GM19239 (cell line): ENCODE measurements at regions not wholly inside any gene's neighbourhood (a gene's known extent, or its start where the extent isn't known, plus 50 kb on each side); places are given as distances from the start of the nearest gene placed in this dataset.
"Not testable (repeated sequence)": the region's sequence is repeated elsewhere in the genome, so short reads cannot be mapped to it uniquely, and the experiment has no call there.

Experiments
- DNase-seq: peaks from one replicate; pipeline ENCODE4 v3.0.0; 2011; ENCODE audit warnings: low spot score; ENCODE audit not compliant: insufficient read length
- FAIRE-seq: peaks from 2 replicates; lab custom pipeline; 2011; peaks lifted over from hg19 to GRCh38; lab: Jason Lieb, UNC

DNA sequence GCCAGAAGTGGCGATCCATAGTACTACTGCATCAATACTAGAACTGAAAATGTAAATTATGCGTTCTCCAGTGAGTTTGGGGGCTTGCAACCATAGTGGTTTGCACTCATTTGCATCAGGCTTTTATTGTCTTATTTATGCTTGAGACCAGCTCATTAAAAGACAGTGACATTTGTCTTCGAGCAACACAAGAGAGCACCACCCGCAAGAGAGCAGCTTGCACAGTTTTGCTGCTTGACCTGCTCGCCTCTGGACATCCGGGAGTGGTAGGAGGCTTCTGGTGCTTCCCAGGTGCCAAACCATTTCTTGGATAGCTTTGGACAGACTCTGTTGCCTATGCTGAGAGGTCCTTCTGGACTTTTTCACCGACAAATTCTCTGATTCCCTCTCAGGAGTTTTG, 294.6 kb downstream of the MEX3B start:
- DNase-seq (no peak), FAIRE-seq (no peak)

DNA sequence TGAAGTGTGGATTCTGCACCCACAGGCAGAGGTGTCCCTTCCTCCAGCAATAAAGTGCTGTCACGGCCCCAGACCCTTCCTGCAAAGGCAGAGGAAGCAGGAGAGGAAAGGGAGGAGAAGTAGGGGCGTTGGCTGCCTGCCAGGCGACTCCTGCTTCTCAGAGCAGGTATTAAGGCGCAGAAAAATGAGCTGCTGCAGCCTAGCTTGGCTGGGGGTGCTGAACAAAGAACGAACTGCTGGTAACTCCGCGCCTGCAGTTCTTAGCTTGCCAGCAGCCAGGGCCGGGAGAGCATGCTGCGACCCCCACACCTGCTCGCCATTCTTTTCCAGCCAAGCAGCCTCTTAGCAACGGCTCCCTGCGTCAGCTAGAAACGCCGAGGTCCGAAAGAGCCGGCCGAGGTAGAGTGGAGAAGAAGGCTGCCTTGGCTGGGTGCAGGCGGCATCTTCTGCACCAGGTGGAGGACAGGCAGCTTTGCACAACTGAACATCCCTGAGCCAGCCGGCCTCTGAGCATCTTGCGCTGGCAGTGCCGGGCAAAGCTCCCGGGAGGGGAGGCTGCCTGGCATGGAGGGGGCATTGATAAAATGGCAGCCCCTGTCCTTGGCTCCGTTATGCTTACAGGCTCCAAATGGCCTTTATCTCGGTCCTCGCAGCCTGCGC, 296.0 kb downstream of the MEX3B start:
- no peak for DNase-seq

DNA sequence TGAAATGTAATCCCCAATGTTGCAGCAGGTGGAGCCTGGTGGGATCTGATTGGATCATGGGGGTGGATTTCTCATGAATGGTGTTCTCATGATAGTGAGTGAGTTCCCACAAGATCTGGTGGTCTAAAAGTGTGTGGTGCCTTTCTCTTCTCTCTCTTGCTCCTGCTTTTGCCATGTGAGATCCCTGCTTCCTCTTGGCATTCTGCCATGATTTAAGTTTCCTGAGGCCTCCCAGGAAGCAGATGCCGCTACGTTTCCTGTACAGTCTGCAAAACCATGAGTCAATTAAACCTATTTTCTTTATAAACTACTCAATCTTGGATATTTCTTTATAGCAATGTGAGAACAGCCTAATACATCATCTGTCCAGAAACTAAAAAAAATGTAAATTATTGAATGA, 298.3 kb downstream of the MEX3B start:
- FAIRE-seq: no peak
- no peak for DNase-seq

More for the DNA sequence above, 296.0 kb downstream of the MEX3B start:
- FAIRE-seq: no peak

DNA sequence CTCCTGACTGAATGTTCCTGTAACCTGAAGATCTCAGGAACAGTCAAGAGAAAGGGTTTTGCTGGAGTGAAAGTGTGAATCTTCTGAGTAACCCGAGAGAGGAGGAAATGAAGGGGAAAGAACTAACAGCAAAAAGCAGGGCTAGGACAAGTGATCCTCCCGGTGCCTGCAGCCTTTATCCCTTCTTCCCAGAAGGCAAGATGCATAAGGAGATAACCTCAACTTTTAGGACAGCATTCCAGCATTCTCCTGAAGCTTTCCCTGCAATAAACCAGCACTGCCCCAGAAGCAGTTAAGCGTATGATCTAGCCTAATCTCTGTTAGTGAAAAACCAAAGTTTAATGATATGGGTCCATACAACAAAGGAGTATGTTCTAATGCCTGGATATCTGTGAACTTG, 298.8 kb downstream of the MEX3B start:
- no peak for DNase-seq

DNA sequence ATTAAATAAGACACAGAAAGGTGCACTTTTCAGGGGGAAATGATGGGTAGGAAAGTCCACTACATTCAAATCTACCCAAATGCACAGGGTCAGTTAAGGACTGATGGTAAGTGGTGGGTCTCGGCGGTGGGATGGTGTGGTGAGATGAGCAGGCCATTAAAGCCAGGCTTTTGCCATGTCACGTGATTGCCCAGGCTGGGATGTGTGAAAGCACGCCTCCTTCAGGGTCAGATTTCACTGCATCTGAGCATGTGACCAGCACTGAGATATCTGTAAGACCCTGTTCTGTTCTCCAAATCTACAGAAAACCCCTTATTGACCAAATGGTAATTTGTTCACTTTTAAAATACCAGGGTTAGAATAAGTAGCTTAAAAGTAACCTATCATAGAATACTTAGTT, 301.5 kb downstream of the MEX3B start:
- no peak for DNase-seq
- no peak for FAIRE-seq

More for the DNA sequence above, 298.8 kb downstream of the MEX3B start:
- no peak for FAIRE-seq

DNA sequence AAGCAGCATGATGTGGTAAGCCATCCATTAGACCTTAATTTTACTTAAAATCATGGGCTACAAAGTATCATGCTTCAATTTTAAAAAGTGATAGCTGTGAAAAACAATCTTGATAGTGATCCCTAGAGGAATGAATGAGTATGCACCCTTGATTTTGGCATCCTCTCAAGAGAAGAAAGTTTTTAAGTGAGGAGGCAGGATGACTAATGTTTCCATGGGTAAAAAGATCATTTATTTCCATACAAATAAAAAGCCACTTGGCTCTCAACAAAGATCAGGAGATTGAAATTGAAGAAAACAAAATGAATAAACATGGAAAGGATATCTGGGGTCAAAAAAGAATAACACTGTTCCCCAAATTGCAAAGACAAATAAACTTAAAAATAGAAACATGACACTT, 305.4 kb downstream of the MEX3B start:
- DNase-seq (no peak), FAIRE-seq (no peak)

DNA sequence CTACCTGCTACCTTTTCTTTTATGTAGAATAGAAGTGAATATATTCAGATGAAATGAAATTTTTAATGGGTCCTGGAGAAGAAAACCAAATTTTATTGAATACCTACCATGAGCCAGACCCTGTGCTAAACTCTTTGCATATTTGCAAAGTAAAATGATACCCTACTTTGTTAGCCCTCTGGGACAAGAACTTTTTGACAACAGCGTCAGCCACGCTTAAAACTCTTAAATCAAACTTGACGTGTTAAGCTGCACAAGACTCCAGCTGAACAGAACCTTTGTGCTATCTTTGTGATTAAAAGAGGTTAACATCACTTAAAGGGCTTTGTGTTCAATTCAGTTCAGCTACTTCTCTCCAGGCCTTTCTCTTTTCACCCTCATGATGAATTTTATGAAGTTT, 316.5 kb downstream of the MEX3B start:
- no peak for DNase-seq

DNA sequence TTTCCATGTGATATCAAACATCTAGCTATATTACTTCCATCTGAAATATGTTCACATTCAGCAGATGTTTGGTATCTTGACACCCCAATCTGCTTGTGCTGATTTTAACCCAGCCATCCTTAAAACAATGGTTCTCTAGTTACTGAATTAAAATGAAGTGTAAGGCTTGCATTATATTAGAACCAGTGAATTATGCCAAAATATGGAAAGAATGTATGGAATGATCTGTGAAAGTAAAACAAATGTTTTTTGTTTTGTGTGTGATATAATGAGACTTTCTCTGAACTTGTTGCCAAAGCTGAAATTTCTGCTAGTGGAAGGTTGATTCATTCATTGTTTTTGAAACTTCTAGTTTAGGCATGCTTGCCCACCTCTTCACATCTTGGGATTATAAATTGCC, 317.1 kb downstream of the MEX3B start:
- no peak for FAIRE-seq

More for the DNA sequence above, 316.5 kb downstream of the MEX3B start:
- no peak for FAIRE-seq

DNA sequence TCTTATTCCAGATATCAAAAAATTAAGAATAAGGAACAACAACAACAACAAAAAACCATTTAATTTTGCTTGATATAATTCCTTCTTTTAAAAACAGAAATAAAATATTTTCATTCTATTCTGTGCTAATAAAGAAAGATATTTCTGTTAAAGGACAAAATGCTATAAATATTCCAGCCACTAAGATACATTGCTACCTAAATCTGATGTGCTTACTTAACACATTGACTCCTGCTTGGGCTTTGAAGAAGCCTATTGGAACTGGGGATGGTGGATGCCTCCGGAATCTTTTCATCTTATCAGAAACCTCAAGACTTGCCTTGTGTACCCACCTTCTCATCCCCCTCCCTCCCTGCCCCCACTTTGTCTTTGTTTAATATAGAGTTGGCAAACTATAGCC, 320.2 kb downstream of the MEX3B start:
- FAIRE-seq: no peak
- DNase-seq: no peak

More for the DNA sequence above, 317.1 kb downstream of the MEX3B start:
- DNase-seq: no peak

DNA sequence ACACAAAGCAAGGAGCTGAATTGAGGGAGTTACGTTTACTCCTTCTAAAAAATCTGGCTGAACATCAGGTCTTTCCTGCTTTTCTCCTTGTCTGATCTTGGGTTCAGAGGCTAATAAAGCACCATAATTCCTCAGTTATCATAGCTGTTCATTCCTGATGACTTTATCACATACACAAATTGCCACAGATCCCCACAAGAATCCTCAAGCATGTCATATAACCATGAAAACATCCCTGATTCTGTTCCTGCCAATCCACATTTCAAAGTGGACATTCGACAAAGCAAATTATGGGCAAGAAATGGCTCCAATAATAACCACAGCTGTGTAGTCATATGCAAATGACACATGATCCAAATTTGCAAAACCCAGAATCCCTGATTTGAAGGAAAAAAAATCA, 321.3 kb downstream of the MEX3B start:
- no peak for FAIRE-seq
- no peak for DNase-seq

DNA sequence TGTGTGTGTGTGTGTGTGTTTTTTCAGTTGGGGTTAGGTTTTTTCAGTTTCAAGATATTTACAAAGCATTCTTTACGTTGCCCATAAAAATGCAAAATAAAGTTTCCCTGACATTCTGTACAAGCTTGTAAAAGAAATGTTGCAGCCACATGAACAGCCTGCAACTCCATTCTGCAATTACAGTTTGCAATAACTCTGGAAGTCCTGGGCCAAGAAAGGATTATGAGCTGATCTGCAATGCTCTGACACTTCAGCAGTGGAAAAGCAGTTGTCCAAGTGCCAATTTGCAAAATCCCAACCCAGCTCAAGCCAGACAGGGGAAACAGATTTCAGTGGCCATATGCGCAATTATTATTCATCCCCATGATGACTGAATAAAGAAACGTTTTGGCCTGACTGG, 322.1 kb downstream of the MEX3B start:
- FAIRE-seq (no peak), DNase-seq (no peak)

DNA sequence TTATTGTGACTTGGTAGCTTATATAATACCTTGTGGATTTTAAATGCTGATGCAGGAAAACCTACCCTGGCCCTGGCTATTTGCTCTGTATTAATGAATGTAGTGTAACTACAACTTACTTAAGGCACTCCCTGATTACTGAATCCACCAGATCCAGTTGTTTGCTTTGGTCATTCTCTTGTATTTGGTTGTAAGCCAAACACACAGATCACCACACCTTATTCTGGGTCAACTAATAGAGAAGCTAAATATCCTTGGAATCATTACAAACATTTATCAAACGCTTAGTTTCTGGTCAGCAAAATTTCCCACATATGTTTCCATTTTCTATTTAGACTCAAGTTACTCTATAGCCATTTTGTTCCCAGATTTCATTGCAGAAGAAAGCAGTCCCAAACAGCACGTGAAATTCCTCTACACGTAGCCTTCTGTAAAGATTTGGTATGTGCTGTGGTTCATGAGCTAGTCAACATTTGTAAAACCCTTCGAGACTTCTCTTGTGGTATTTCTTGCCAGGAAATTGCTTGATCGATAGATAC, 322.6 kb downstream of the MEX3B start:
- FAIRE-seq: no peak
- no peak for DNase-seq

DNA sequence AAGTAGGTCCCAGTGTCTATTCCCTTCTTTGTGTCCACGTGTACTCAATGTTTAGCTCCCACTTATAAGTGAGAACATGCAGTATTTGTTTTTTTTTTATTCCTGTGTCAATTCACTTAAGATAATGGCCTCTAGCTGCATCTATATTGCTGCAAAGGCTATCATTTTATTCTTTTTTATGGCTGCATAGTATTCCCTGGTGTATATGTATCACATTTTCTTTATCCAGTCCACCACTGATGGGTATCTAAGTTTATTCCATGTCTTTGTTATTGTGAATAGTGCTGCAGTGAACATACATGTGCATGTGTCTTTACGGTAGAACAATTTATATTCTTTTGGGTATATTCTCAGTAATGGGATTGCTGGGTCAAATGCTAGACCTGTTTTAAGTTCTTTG, 329.4 kb downstream of the MEX3B start:
- FAIRE-seq, DNase-seq: not testable (repeated sequence)

DNA sequence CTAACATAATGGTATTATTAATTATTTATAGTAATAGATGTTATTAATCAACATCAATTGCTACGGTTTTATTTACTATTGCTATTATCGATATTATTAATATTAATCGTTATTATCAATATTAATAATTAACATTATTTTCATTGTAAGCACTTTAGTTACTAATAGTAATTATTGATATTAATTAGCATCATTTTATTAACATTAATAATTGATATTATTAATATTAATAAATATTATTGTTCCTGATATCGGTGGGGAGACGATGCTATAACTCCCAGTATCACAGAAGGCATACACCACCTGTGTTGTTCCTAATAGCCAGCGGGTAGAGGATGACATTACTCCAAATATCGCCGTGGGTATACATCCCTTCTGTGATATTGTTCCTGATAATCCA, 335.5 kb downstream of the MEX3B start:
- no peak for FAIRE-seq
- DNase-seq: no peak

DNA sequence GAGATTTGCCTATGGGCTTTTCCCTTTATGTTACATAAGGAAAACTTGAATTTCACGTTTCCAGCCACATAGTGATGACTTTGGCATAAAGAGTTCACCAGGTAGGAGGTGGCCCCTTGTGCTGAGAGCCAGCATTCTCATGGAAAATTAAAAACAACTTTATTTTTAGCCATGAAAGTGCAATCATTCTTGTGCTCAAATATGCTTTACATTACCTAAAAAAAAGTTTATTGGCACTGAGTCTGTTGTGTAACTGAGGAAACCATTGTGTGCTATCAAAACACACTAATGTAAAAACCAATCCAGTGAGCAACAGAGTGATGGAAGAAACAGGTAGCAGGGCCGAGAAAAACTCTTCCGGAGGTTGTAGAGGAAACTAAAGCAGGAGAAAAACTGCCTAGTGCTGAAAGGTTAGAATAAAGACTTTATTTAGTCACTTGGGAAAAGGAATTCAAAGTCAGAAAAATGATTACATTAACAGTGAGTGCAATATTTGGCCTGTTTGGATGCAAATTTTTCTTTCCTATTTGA, 332.9 kb upstream of the TMC3 start:
- not testable (repeated sequence) for FAIRE-seq, DNase-seq

DNA sequence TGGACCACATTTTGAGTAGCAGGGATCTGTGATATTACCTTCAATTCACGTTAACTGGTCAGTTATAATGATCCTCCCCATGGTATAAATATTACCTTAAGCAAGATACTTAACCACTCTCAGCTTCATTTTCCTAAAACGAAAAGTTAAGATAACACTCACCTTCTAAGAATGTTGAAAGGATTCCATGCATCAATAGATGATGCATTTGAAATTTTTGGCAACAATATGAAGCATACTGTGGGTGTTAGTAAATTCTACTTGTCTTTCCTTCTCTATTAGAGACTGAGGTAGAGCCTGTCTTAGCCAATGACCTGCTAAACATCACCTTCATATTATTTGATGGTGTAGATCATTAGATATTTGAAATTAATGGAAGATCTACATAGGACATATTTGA, 331.7 kb upstream of the TMC3 start:
- FAIRE-seq, DNase-seq: not testable (repeated sequence)

DNA sequence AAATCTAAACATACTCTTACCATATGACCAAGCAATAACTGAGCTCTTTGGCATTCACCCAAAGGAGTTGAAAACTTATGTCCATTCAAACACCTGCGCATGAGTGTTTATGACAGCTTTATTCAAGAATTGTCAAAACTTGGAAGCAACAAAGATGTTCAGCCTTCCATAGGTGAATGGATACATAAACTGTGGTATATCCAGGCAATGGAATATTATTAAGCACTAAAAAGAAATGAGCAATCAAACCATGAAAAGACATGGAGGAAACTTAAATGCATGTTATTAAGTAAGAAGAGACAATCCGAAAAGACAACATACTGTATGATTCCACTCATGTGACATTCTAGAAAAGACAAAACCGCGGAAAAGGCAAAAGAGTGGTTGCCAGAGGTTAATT, 312.0 kb upstream of the TMC3 start:
- no peak for FAIRE-seq
- DNase-seq: no peak

DNA sequence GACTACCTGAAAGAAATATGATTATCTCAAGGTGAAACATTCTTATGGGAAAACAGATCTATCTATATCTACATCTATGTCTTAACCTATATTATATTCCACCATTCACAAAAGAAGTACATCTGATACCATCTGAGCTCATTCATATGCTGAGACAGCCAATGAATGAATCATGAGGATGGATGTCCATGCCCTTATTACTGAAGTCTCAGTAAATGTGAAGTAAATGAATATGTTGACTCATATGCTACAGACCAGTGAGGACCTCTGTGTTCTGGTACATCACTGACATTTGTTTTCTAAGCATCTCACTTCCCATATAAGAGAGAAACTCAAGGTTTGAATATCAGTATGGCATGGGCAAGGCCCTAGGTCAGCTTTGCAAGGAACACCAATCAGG, 311.2 kb upstream of the TMC3 start:
- FAIRE-seq: no peak
- no peak for DNase-seq

DNA sequence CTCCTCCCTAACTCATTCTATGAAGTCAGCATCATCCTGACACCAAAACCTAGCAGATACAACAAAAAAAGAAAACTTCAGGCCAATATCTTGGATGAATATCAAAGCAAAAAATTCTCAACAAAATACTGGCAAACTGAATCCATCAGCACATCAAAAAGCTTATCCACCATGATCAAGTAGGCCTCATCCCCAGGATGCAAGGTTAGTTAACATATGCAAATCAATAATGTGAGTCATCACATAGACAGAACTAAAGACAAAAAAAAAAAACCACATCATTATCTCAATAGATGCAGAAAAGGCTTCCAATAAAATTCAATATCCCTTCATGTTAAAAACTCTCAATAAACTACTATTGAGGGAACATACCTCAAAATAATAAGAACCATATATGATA, 306.8 kb upstream of the TMC3 start:
- FAIRE-seq (no peak), DNase-seq (no peak)

DNA sequence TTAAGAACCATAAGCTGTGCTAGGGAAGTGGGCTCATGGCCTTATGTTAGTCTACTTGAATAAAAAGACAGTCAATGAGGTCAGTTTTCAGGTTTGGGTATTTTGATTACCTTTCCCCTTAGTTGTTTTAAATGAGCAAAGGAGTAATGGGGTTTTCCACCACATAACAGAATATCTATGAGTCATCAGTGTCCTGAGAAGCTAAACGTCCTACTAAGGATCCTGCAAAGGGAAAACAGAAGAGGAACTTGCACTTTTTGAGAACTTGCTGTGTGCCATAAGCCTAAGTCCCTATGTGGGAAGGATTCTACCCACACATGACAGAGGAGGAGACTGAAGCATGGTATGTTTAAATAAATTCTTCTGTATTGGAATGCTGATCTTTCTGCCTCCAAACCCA, 292.8 kb upstream of the TMC3 start:
- DNase-seq (no peak), FAIRE-seq (no peak)

DNA sequence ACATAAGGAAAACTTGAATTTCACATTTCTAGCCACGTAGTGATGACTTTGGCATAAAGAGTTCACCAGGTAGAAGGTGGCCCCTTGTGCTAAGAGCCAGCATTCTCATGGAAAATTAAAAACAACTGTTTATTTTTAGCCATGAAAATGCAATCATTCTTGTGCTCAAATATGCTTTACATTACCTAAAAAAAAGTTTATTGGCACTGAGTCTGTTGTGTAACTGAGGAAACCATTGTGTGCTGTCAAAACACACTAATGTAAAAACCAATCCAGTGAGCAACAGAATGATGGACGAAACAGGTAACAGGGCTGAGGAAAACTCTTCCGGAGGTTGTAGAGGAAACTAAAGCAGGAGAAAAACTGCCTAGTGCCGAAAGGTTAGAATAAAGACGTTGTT, 287.0 kb upstream of the TMC3 start:
- DNase-seq (no peak), FAIRE-seq (no peak)

DNA sequence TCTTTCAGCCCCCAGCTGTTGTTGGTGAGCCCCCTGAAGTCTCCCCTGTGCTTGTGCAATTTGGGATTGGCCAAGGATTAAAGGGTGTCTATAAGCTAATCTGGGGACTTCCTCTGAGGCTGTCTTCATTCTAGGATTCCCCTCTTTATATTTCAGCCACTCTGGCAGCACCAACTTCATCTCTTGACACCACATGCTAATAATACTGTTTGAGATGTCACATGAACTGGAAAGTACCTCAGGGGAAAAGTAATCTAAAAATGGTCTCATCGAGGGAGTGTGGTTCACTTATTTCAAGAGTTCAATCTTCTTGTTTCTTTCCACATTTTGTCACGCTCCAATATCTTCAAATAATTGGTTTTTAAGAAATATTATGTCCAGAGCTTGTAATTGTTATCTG, 279.2 kb upstream of the TMC3 start:
- FAIRE-seq (no peak), DNase-seq (no peak)
